ENCODE measurements at regions not wholly inside any gene's neighbourhood (a gene's known extent, or its start where the extent isn't known, plus 50 kb on each side); places are given as distances from the start of the nearest gene placed in this dataset.

- WGBS: 34% methylated on average over 4 of the region's 4 CpGs
Observed at GRCh38 chr13:26839682-26840081, 79.1 kb upstream of the GPR12 start.

GRCh38 chr13:26838821-26839220 is 78.2 kb upstream of the GPR12 start:
- no peak for DNase-seq (ENCODE audit: low spot score)
- intact Hi-C loops (cut with DNase I): no loop called here
- WGBS: 76% methylated on average over 2 of the region's 2 CpGs
- Histone ChIP-seq H3K36me3 (no peaks in the 10 kb centered on the region), H3K9me3 (no peaks in the 10 kb centered on the region), H3K27ac (no peak overlapping the region), H3K27me3 (replicated peaks; ENCODE audit: insufficient read depth) (no peaks in the 10 kb centered on the region), H3K4me3 (no peak overlapping the region), H3K4me1 (replicated peaks) (no peaks in the 10 kb centered on the region)
- TF ChIP-seq POLR2AphosphoS5 (IDR thresholded peaks at IDR 0.05) (no peak), CTCF (IDR thresholded peaks at IDR 0.05) (no peak), POLR2A (IDR thresholded peaks at IDR 0.05) (no peak)

More at GRCh38 chr13:26839682-26840081, 79.1 kb upstream of the GPR12 start:
- intact Hi-C loops (cut with DNase I): no loop called here
- Histone ChIP-seq H3K4me3 (no peak overlapping the region), H3K9me3 (no peaks in the 10 kb centered on the region), H3K4me1 (replicated peaks) (no peaks in the 10 kb centered on the region), H3K27me3 (replicated peaks; ENCODE audit: insufficient read depth) (no peaks in the 10 kb centered on the region), H3K36me3 (no peaks in the 10 kb centered on the region), H3K27ac (no peak overlapping the region)
- TF ChIP-seq POLR2AphosphoS5 (IDR thresholded peaks at IDR 0.05): no peak
- TF ChIP-seq CTCF (IDR thresholded peaks at IDR 0.05): no peak
- no peak for TF ChIP-seq POLR2A (IDR thresholded peaks at IDR 0.05)
- peak; percentile 29 for DNase-seq (ENCODE audit: low spot score)

- no peak for DNase-seq (ENCODE audit: low spot score)
Observed at GRCh38 chr13:26837997-26838396, 77.4 kb upstream of the GPR12 start.

GRCh38 chr13:26837102-26837501 is 76.5 kb upstream of the GPR12 start:
- H3K4me3 ChIP-seq: no peak overlapping the region
- 89% methylated on average over 3 of the region's 3 CpGs for WGBS
- H3K27ac ChIP-seq: no peak overlapping the region
- TF ChIP-seq CTCF (IDR thresholded peaks at IDR 0.05) (no peak), POLR2A (IDR thresholded peaks at IDR 0.05) (no peak), POLR2AphosphoS5 (IDR thresholded peaks at IDR 0.05) (no peak)
- no peaks in the 10 kb centered on the region for H3K4me1 ChIP-seq (replicated peaks)
- no peaks in the 10 kb centered on the region for H3K27me3 ChIP-seq (replicated peaks; ENCODE audit: insufficient read depth)
- no peaks in the 10 kb centered on the region for H3K9me3 ChIP-seq
- no peak for DNase-seq (ENCODE audit: low spot score)
- H3K36me3 ChIP-seq: no peaks in the 10 kb centered on the region
- intact Hi-C loops (cut with DNase I): no loop called here

More at GRCh38 chr13:26837997-26838396, 77.4 kb upstream of the GPR12 start:
- intact Hi-C loops (cut with DNase I): no loop called here
- no peaks in the 10 kb centered on the region for H3K27me3 ChIP-seq (replicated peaks; ENCODE audit: insufficient read depth)
- WGBS: 67% methylated on average over 6 of the region's 6 CpGs
- no peak overlapping the region for H3K4me3 ChIP-seq
- TF ChIP-seq POLR2AphosphoS5 (IDR thresholded peaks at IDR 0.05) (no peak), CTCF (IDR thresholded peaks at IDR 0.05) (no peak), POLR2A (IDR thresholded peaks at IDR 0.05) (no peak)
- no peaks in the 10 kb centered on the region for H3K36me3 ChIP-seq
- H3K9me3 ChIP-seq: no peaks in the 10 kb centered on the region
- H3K27ac ChIP-seq: no peak overlapping the region
- H3K4me1 ChIP-seq (replicated peaks): no peaks in the 10 kb centered on the region

- Histone ChIP-seq H3K4me3 (no peak overlapping the region), H3K4me1 (replicated peaks) (no peaks in the 10 kb centered on the region), H3K36me3 (no peaks in the 10 kb centered on the region), H3K27me3 (replicated peaks; ENCODE audit: insufficient read depth) (no peaks in the 10 kb centered on the region), H3K9me3 (no peaks in the 10 kb centered on the region), H3K27ac (no peak overlapping the region)
- TF ChIP-seq POLR2AphosphoS5 (IDR thresholded peaks at IDR 0.05) (no peak), POLR2A (IDR thresholded peaks at IDR 0.05) (no peak), CTCF (IDR thresholded peaks at IDR 0.05) (no peak)
- DNase-seq (ENCODE audit: low spot score): no peak
- intact Hi-C loops (cut with DNase I): no loop called here
Observed at GRCh38 chr13:26836626-26837025, 76.0 kb upstream of the GPR12 start.
